ENCODE measurements at regions not wholly inside any gene's neighbourhood (a gene's known extent, or its start where the extent isn't known, plus 50 kb on each side); places are given as distances from the start of the nearest gene placed in this dataset.
"Not testable (repeated sequence)": the region's sequence is repeated elsewhere in the genome, so short reads cannot be mapped to it uniquely, and the experiment has no call there.

GRCh38 chr2:129369437-129369836 is 610.0 kb upstream of the RAB6C start:
- DNase-seq = no peak

- no peak for DNase-seq
These were observed 605.0 kb upstream of the RAB6C start for GRCh38 chr2:129374452-129374851.

GRCh38 chr2:129375632-129376425 is 603.6 kb upstream of the RAB6C start:
- no peak for DNase-seq

- DNase-seq = no peak
These were observed 602.9 kb upstream of the RAB6C start for GRCh38 chr2:129376426-129377077.

- no peak for DNase-seq
These were observed 602.4 kb upstream of the RAB6C start for GRCh38 chr2:129377078-129377469.

- no peak for DNase-seq
These were observed 601.3 kb upstream of the RAB6C start for GRCh38 chr2:129378186-129378585.

- no peak for DNase-seq
These were observed 600.1 kb upstream of the RAB6C start for GRCh38 chr2:129379411-129379810.

- no peak for DNase-seq
These were observed 597.7 kb upstream of the RAB6C start for GRCh38 chr2:129381789-129382188.

- DNase-seq = no peak
These were observed 590.6 kb upstream of the RAB6C start for GRCh38 chr2:129388870-129389269.

- no peak for DNase-seq
These were observed 585.6 kb upstream of the RAB6C start for GRCh38 chr2:129393816-129394215.

- DNase-seq = no peak
These were observed 582.4 kb upstream of the RAB6C start for GRCh38 chr2:129396980-129397599.

- no peak for DNase-seq
These were observed 578.6 kb upstream of the RAB6C start for GRCh38 chr2:129400826-129401225.

- DNase-seq = no peak
These were observed 577.4 kb upstream of the RAB6C start for GRCh38 chr2:129402076-129402475.

- DNase-seq = no peak
These were observed 575.3 kb upstream of the RAB6C start for GRCh38 chr2:129404000-129404685.

GRCh38 chr2:129408570-129408969 is 570.9 kb upstream of the RAB6C start:
- DNase-seq = no peak

GRCh38 chr2:129417041-129417440 is 562.4 kb upstream of the RAB6C start:
- not testable (repeated sequence) for DNase-seq

GRCh38 chr2:129422028-129422427 is 557.4 kb upstream of the RAB6C start:
- DNase-seq = no peak

- no peak for DNase-seq
These were observed 551.3 kb upstream of the RAB6C start for GRCh38 chr2:129428086-129428660.

- DNase-seq = no peak
These were observed 548.6 kb upstream of the RAB6C start for GRCh38 chr2:129430911-129431310.

- no peak for DNase-seq
These were observed 547.6 kb upstream of the RAB6C start for GRCh38 chr2:129431881-129432280.

- no peak for DNase-seq
These were observed 542.7 kb upstream of the RAB6C start for GRCh38 chr2:129436809-129437208.

- no peak for DNase-seq
These were observed 541.7 kb upstream of the RAB6C start for GRCh38 chr2:129437725-129438124.

- DNase-seq = no peak
These were observed 540.9 kb upstream of the RAB6C start for GRCh38 chr2:129438501-129439057.

Measured in T1000 (cell line).